Body of pancreas (tissue), 4 donors: ENCODE measurements at regions not wholly inside any gene's neighbourhood (a gene's known extent, or its start where the extent isn't known, plus 50 kb on each side); places are given as distances from the start of the nearest gene placed in this dataset.

Experiments
- CTCF ChIP-seq, 7 experiments: fragments of 450-650 bp in 4 of 7; fragments of 200-600 bp in 3 of 7; sonication (generic) in 3 of 7; IDR thresholded peaks; one replicate each; pipeline ENCODE4 v1.5.1; 2016 to 2019; ENCODE audit warnings: antibody characterized with exemption in 7 of 7
- POLR2A ChIP-seq, 3 donors: fragments of 450-650 bp; IDR thresholded peaks; one replicate each; pipeline ENCODE4 v1.6.1; 2016; ENCODE audit warnings: antibody characterized with exemption in 3 of 3, mild to moderate bottlenecking in 2 of 3

DNA sequence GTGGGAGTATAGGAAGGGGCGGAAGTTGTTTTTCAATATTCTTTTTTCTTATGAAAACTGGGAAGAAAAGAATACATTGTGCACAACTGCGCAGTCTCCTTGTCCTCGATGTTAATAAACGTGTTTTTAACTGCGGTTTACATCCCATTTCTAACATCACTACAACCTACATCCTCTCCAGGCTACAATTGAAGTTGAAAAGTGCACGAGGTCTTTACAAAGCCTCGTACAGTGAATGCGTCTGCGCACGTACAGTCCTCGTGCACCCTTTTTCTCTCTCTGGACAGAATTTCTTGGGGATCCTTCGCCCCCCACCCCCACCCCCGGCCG lies 102.4 kb downstream of the WT1 start:
- no peak for TF ChIP-seq CTCF (IDR thresholded peaks at IDR 0.05)
- no peak for TF ChIP-seq POLR2A (IDR thresholded peaks at IDR 0.05)
